Parathyroid adenoma (tissue), 2 donors: ENCODE measurements at regions not wholly inside any gene's neighbourhood (a gene's known extent, or its start where the extent isn't known, plus 50 kb on each side); places are given as distances from the start of the nearest gene placed in this dataset.

Experiments
- H2AFZ ChIP-seq: fragments of 300-600 bp; sonication (generic); one replicate; pipeline ENCODE4 v1.7.0; 2017; ENCODE audit warnings: antibody characterized with exemption, mild to moderate bottlenecking
- H3K27ac ChIP-seq: fragments of 300-600 bp; sonication (generic); one replicate; pipeline ENCODE4 v1.7.0; 2017
- H3K27me3 ChIP-seq: fragments of 300-600 bp; sonication (generic); one replicate; pipeline ENCODE4 v1.7.0; 2017; ENCODE audit warnings: low read length; ENCODE audit not compliant: control insufficient read depth, insufficient read depth
- H3K36me3 ChIP-seq: fragments of 300-600 bp; sonication (generic); one replicate; pipeline ENCODE4 v1.7.0; 2017; ENCODE audit warnings: low read length; ENCODE audit not compliant: control insufficient read depth, insufficient read depth
- H3K4me1 ChIP-seq: fragments of 300-600 bp; sonication (generic); one replicate; pipeline ENCODE4 v1.7.0; 2017; ENCODE audit warnings: control low read depth
- H3K4me2 ChIP-seq: fragments of 300-600 bp; sonication (generic); one replicate; pipeline ENCODE4 v1.7.0; 2017; ENCODE audit warnings: low read length
- H3K4me3 ChIP-seq: fragments of 300-600 bp; sonication (generic); one replicate; pipeline ENCODE4 v1.7.0; 2017; ENCODE audit warnings: low read depth, low read length
- H3K79me2 ChIP-seq: fragments of 300-600 bp; sonication (generic); one replicate; pipeline ENCODE4 v1.7.0; 2017; ENCODE audit warnings: control low read depth
- H3K9ac ChIP-seq: fragments of 300-600 bp; sonication (generic); one replicate; pipeline ENCODE4 v1.7.0; 2017; ENCODE audit warnings: mild to moderate bottlenecking
- H3K9me3 ChIP-seq: fragments of 300-600 bp; sonication (generic); one replicate; pipeline ENCODE4 v1.7.0; 2017; ENCODE audit warnings: low read length; ENCODE audit not compliant: control insufficient read depth
- CTCF ChIP-seq: fragments of 300-600 bp; sonication (generic); IDR thresholded peaks from one replicate; pipeline ENCODE4 v1.7.0; 2017; ENCODE audit warnings: antibody characterized with exemption, mild to moderate bottlenecking
- donor health status: primary hyperparathyroidism.

GRCh38 chr15:81427176-81427575 lies 53.2 kb upstream of the TMC3 start:
- Histone ChIP-seq H3K79me2 (no peaks in the 10 kb centered on the region), H3K27me3 (no peaks in the 10 kb centered on the region), H3K4me3 (no peak overlapping the region), H2AFZ (no peak overlapping the region), H3K9me3 (no peaks in the 10 kb centered on the region), H3K9ac (no peak overlapping the region), H3K36me3 (no peaks in the 10 kb centered on the region), H3K4me1 (no peaks in the 10 kb centered on the region), H3K27ac (no peak overlapping the region), H3K4me2 (no peak overlapping the region)
- TF ChIP-seq CTCF: no peak

GRCh38 chr15:81425905-81426304 lies 51.9 kb upstream of the TMC3 start:
- H3K4me1 ChIP-seq: no peaks in the 10 kb centered on the region
- no peak overlapping the region for H2AFZ ChIP-seq
- no peak overlapping the region for H3K4me2 ChIP-seq
- no peak for TF ChIP-seq CTCF
- no peak overlapping the region for H3K27ac ChIP-seq
- H3K79me2 ChIP-seq: no peaks in the 10 kb centered on the region
- no peak overlapping the region for H3K4me3 ChIP-seq
- H3K9me3 ChIP-seq: no peaks in the 10 kb centered on the region
- no peaks in the 10 kb centered on the region for H3K27me3 ChIP-seq
- no peak overlapping the region for H3K9ac ChIP-seq
- H3K36me3 ChIP-seq: no peaks in the 10 kb centered on the region
